ENCODE measurements at regions not wholly inside any gene's neighbourhood (a gene's known extent, or its start where the extent isn't known, plus 50 kb on each side); places are given as distances from the start of the nearest gene placed in this dataset.
"Not testable (repeated sequence)": the region's sequence is repeated elsewhere in the genome, so short reads cannot be mapped to it uniquely, and the experiment has no call there.

DNA sequence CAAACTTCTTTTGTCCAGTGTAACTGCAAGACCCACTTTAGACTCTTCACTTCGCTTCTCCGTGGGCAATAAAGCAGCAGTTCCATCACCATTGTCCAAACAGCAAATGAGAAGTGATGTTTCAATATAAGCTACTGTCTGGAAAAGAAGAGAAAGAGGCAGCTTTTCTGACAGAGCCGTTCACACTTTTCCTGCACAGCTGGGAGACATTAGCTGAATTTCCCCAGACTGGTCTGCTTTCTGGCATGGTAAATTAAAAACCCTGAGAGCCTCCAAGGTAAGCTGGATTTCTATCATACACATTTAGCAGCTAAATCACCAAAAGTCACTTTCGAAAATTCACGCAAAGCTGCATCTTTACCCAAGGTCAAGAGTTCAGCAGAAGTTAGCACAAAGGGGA is 108.5 kb upstream of the CMC1 start:
- no peak overlapping the region for H3K4me3 ChIP-seq (ENCODE audit: low read depth, low read length)
- no peak for DNase-seq (ENCODE audit: low read depth)

DNA sequence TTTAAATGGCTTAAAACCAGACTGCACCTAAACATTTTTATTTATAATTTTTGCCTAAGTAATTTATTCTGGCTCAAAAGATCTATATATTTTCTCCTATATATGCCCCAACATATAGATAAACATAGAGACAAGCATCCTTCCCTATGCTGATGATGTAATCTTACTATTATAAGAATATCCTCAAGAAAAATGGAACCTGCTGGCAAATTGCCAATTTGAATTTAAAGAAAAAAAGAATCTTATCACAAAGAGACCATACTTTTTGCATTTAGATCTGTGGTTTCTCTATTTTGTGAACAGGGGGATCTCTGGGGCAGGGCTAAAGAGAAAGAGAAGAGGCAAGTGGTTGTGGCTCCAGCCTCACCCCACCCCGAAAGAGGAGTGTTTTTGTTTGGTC is 107.2 kb upstream of the CMC1 start:
- H3K4me3 ChIP-seq (ENCODE audit: low read depth, low read length) = no peak overlapping the region
- DNase-seq (ENCODE audit: low read depth) = no peak

DNA sequence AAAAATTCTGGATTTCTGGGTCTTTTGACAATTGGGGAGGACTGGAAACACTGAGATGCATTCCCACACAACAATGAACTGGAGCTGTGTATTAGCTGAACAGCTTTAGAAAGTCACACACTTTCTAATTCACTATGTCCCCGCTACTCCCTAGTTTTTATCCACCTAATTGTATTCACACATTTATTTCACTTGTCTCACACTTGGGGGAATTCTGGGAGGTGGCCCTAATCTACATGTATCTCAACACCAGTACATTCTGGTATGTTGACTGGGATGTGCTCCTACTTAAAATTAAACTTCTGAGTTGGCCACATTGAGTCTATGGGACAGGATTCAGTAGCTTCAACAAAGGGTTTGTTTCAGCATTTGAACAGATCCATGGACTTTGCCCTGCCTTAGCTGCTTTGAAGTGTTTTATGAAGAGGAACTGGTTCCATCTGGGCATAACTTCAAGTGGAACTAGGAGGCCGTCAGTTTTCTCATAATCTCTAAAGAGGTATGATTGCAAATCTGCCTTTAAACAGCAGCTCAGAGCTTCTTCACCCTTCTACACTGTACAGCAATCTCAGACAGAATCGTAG is 106.5 kb upstream of the CMC1 start:
- no peak for DNase-seq (ENCODE audit: low read depth)
- no peak overlapping the region for H3K4me3 ChIP-seq (ENCODE audit: low read depth, low read length)

DNA sequence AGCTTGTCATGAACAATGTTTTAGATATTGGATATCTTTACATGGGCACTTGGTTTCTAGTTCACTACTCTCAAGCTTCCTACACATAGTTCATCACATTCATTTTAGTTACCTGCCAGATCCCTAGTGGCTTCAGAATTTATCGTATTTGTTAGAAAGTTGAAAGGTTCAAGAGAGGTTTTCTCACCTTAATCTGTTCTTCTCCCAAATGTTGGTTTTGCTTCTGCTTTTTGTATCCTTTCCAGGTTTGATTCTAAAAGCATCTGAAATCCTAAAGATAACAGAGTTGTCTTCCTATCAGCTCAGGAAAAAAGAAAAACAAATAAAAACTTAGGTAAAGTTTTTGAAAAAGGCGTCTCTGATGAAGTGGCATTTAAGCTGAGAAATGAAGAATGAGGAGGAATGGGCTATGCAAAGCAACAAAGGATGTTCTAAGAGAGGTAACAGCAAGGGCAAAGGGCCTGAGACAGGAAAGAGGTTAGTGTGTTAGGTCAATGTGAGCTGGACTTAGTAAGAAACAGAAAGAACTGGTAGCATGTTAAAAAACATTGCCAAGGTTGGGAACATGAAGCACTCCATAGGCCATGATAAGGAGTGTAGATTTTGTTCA is 104.7 kb upstream of the CMC1 start:
- H3K4me3 ChIP-seq (ENCODE audit: low read depth, low read length) = no peak overlapping the region
- DNase-seq (ENCODE audit: low read depth) = no peak

DNA sequence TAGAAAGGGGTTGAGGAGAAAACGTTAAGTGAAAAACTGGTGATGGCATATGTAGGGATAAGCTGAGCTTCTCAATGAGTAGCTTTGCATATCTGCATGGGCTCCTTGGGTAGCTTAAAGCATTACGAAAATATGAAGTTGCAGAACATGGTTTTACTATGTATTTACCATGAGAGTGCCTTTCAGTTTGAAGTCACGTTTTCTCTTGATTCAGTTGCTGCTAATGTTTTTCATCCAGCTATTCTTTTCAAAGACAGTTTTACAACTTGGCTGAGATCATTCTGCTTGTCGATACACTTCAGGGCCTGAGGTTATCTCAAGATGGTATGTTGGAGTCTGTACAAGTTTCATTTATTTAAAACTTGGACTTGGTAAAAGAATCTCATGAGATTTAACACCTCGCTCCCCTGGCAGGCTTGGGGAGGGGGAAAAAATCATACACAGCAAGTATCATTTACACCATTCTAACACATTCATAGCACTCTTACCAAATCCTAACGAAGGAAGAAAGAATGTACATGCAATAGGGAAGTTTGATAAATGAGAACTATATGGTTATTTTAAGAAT is 103.3 kb upstream of the CMC1 start:
- no peak for DNase-seq (ENCODE audit: low read depth)
- no peak overlapping the region for H3K4me3 ChIP-seq (ENCODE audit: low read depth, low read length)

DNA sequence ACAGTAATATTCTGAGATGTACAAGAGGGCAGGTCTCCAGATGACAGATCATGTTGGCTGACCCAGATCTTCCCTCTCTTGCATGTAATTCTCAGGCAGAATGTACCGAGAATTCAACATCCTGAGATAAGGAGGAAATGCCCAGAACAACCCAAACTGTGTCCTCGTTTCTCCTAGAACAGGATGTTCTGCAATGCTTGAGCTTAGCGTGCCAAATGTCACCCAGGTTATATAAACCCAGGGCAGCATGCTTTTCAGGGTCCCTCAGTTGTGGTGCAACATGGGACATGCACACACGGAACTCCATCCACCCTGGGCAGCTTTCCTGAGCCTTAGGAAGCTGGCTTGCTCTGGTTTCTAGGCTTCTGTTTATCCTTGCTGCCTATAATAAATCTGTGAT is 102.1 kb upstream of the CMC1 start:
- DNase-seq (ENCODE audit: low read depth) = no peak
- no peak overlapping the region for H3K4me3 ChIP-seq (ENCODE audit: low read depth, low read length)

DNA sequence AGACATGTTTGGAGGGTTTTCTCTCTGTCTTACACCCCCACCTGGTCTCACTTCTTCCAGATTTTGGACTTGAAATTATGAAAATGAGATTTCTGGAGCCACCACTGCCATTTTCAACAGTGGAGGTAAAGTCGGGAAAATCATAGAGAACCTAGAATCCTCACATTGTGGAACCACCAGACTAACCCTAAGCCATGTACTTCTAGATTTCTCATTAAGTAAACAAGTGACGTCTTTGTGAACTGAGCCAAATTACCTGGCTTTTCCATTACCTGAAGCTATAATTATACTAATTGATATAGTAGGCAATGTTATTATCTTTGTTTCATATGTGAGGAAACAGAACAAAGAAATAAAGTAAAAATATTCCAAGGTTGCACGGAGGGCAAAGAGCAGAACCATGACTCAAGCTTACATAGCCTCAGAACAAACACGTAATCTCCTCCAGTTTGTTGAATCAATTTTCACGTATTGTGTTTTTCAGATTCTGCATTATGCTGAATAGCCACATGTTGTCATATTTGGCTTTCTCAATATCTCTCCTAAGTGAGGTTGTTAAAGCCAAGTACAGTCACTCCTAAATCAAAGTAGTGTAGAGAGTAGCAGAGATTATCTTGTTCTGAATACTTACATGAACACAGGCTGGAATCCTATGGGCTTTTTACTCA is 101.3 kb upstream of the CMC1 start:
- H3K4me3 ChIP-seq (ENCODE audit: low read depth, low read length) = no peak overlapping the region
- no peak for DNase-seq (ENCODE audit: low read depth)

DNA sequence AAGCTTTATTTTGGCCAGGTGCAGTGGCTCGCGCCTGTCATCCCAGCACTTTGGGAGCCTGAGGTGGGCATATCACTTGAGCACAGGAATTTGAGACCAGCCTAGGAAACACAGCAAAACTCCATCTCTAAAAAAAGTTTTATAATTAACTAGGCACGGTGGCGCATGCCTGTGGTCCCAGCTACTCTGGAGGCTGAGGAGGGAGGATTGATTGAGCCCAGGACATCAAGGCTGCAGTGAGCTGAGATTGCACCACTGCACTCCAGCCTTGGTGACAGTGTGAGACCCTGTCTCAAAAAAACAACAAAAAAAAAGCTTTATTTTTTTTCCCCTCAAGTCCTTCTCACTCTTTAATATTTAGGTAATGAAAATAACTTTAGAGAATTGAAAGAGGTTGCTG is 100.8 kb upstream of the CMC1 start:
- no peak for DNase-seq (ENCODE audit: low read depth)
- H3K4me3 ChIP-seq (ENCODE audit: low read depth, low read length) = no peak overlapping the region

DNA sequence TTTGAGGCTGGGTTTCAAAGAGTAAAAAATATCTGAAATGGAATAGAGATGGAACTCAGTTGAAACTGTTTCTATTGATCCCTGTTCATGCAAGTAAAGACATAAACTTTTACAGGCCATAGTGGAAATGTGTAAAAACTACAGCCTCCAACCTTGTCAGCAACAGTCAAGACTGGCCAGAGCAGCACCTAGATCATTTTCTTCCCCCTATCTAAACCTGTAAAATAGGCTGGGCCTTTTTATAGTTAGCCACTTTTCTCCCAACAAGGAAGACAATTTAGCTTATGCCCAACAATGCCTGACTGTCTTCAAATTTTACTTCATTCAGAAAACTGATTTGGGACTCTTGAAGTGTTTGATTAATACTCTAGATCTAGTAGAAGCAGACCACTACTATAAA is 91.5 kb upstream of the CMC1 start:
- no peak for DNase-seq (ENCODE audit: low read depth)
- H3K4me3 ChIP-seq (ENCODE audit: low read depth, low read length) = no peak overlapping the region

DNA sequence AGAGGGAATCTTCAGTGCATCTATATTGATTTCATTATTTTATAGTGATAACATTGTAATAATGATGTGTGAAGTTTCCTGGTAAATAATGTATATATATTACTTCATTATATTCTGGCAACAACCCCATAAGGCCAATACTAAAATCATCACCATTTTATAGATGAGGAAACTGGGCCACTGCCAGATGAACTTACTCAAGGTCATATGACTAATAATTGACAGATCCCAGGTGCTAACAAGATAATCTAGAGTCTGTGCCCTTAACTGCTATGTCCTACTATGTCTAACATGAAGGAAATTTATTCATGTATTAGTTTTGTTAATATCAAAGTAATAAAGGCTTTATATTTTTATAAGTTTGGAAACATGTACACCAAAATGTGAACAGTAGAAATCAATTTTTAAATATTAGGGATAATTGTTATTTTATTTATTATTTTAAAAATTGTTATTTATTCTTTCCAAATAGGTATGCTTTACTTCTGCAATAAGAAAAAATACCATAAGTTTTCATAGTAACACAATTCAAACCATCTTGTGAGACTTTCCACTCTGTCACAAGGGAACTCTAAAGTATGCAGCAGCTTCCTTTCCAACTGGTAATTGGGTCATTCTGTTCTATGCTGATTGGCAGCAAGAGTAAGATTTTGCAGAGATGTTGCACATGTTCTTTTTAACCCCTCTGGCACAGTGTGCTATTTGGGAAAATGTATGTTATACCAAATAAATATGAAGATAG is 90.8 kb upstream of the CMC1 start:
- no peak overlapping the region for H3K4me3 ChIP-seq (ENCODE audit: low read depth, low read length)

DNA sequence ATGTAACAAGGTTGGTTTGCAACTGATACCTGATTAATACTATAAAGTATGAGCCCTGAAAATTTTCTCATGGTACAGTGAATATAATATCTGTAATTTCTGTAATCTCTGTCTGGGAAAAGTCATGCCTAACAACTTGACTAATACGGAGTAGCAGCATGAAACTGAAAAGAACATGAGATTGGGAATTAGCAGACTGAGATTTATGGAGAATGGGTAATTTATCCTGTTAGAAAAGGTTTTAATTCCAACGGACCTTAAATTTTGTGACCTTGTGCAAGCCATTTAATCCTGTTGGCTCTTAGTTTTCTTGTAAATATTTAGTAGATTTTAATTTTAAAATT is 90.2 kb upstream of the CMC1 start:
- DNase-seq (ENCODE audit: low read depth) = no peak
- no peak overlapping the region for H3K4me3 ChIP-seq (ENCODE audit: low read depth, low read length)

More for the DNA sequence above, 90.8 kb upstream of the CMC1 start:
- no peak for DNase-seq (ENCODE audit: low read depth)

DNA sequence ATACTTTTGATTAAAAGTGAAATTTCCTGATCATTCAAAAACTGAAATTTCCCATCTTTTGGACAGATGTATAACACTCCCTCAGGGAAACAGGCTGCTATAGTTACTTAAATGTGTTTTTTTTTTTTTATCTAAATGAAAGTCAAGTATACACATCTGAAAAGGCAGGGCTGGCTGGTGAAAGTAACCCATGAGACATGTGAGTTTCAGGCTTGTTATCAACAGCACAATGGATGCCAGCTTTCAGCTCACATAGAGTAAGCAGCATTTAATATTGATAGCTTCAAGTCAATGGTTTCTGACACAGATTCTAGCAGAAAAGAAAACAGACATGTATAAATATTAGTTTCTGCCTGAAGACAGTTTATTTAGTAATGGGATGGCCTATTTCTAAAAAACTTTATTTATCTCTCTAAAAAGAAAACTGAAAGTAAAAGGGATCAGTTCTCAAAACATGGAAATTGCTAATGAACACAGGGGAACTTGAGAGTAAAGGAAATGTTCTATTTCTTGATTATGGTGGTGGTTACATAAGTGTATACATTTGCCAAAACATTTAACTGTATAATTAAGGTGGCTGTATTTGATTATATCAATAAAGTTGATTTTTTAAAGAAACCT is 89.7 kb upstream of the CMC1 start:
- no peak for DNase-seq (ENCODE audit: low read depth)
- H3K4me3 ChIP-seq (ENCODE audit: low read depth, low read length) = no peak overlapping the region

DNA sequence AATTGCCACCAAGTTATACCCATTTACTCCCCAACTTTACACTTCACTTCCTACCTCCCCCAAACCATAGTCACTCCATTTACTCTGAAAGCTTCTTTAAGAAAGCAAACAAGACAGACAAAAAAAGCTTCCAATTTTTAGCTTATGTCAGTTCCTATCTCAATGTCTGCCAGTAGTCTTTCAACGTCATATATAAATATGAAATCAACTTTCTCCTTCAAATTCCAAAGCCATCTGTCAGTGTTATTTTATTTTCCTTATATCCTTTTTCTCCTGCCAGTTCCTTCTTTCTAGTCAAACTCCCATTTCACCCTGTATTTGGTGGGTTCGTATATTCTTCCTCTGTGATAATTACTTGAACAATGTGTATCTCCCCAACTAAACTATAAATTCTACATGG is 85.8 kb upstream of the CMC1 start:
- no peak for DNase-seq (ENCODE audit: low read depth)
- H3K4me3 ChIP-seq (ENCODE audit: low read depth, low read length) = no peak overlapping the region

DNA sequence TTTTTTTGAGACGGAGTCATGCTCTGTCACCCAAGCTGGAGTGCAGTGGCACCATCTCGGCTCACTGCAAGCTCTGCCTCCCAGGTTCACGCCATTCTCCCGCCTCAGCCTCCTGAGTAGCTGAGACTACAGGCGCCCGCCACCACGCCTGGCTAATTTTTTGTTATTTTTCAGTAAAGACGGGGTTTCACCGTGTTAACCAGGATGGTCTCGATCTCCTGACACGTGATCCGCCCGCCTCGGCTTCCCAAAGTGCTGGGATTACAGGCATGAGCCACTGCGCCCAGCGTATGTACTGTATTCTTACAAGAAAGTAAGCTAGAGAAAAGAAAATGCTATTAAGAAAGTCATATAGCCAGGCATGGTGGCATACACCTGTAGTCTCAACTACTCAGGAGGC is 84.8 kb upstream of the CMC1 start:
- not testable (repeated sequence) for H3K4me3 ChIP-seq (ENCODE audit: low read depth, low read length); DNase-seq (ENCODE audit: low read depth)

DNA sequence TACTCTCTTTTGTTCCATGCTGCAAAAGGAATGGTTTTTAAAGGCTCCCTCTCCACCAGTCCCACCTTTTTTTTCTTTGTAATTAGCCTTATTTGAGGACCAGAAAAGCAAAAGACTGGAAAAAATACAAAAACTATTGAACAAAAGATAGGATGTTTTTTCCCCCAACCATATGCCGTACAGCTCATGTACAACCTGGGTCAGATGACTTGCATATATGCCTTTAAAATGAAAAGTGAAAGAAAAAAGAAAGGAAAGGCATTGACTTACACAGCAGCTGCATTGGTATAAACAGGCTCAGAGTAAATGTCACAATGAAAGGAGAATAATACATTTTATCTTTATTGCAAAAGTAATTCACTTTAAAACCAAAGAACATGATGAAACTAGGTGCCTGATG is 69.5 kb upstream of the CMC1 start:
- no peak for DNase-seq (ENCODE audit: low read depth)
- H3K4me3 ChIP-seq (ENCODE audit: low read depth, low read length) = no peak overlapping the region

DNA sequence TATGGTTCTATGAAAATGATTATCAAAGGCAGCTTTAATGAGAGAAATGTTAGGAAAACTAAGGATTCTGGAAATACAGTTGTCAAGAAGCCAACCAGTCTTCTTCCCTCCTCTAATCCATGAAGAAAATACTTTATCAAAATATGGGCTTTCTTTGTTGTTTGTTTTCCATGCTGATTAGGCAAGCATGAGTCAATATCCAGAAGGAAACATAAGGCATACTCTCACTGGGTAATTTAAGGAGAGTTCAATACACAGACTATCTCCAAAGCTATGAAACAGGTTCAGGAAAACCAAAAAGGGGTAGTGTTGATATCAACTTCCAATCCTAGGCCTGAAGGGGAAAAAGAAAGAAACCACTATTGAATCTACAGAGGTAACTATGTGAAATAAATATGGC is 68.7 kb upstream of the CMC1 start:
- DNase-seq (ENCODE audit: low read depth) = no peak
- H3K4me3 ChIP-seq (ENCODE audit: low read depth, low read length) = no peak overlapping the region

DNA sequence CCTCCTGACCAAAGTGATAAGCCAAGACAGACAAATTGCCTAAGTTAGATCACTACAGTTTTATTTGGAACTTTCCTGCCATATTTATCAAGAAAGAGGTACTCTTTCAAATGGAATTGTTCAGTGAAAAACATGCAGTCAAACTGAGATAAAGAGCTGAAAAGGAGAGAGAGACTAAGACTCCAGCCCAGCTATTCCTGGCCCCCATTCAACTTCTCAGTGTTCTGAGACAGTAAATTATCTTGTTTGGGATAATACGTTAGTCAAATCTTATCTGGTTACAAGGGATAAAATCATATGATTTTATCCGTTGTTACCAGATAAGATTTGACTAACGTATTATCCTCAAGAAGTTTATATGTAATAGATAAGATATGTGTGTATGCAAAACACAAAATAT is 67.6 kb upstream of the CMC1 start:
- no peak overlapping the region for H3K4me3 ChIP-seq (ENCODE audit: low read depth, low read length)
- DNase-seq (ENCODE audit: low read depth) = no peak

DNA sequence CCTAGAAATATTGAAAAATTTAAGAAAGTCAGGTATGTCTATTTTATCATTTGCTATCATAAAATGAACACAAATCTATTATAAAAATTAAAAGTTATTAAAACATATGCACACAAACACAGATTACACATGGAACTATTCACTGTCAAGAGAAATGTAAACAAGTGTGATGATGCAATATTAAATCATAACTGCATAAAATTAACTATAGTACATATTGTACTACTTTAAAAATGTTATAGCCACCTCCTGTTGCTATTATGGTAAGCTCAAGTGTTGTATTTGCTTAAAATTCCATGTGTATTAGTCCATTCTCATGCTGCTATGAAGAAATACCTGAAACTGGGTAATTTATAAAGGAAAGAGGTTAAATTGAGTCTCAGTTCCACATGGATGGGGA is 54.7 kb upstream of the CMC1 start:
- no peak for DNase-seq (ENCODE audit: low read depth)

DNA sequence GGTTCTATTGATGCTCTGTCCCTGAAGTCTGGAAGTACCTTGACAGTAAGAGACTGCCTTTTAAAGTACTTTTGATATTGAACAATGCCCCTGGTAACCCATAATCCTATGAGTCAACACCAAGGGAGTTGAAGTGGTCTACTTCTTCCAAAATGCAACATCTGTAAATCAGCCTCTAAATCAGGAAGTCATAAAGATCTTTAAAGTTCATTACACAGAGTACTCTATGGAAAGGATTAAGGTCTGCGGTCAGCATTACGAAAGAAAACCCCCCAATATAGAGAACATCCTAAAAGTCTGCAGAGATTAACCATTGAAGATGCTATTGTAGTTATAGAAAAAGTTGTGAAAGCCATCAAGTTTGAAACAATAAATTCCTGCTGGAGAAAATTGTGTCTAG is 52.7 kb upstream of the CMC1 start:
- no peak overlapping the region for H3K4me3 ChIP-seq (ENCODE audit: low read depth, low read length)
- no peak for DNase-seq (ENCODE audit: low read depth)

More for the DNA sequence above, 54.7 kb upstream of the CMC1 start:
- H3K4me3 ChIP-seq (ENCODE audit: low read depth, low read length) = no peak overlapping the region

DNA sequence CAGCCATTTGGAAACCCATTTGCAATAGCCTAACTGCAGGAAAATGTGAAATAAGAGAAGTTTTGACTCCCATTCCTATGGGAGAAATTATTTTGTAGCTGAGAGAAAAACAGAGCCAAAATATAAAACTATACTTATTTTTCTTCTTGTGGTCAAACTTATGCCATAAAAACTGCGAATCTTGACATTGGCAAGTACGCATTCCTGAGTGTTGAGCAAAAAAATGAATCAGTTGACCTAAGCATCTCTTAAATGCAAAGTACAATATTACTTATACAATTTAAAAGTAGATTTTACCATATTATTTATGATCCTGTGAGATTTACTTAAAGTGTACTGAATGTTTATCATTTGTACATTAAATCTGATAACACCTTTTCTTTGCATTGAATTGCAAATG is 50.1 kb upstream of the CMC1 start:
- H3K4me3 ChIP-seq (ENCODE audit: low read depth, low read length) = no peak overlapping the region
- no peak for DNase-seq (ENCODE audit: low read depth)
